ENCODE measurements at regions not wholly inside any gene's neighbourhood (a gene's known extent, or its start where the extent isn't known, plus 50 kb on each side); places are given as distances from the start of the nearest gene placed in this dataset.

GRCh38 chr15:93779341-93779740 is 452.0 kb upstream of the MCTP2 start:
- Histone ChIP-seq H3K9ac (ENCODE audit: low read length) (no peak overlapping the region), H3K36me3 (ENCODE audit: insufficient read depth, low read length) (no peaks in the 10 kb centered on the region), H3K4me2 (ENCODE audit: low read length) (no peak overlapping the region), H3K4me1 (ENCODE audit: insufficient read depth, low read length) (no peaks in the 10 kb centered on the region), H3K9me3 (ENCODE audit: insufficient read depth, low read depth, low read length) (no peaks in the 10 kb centered on the region), H3K27ac (ENCODE audit: low read depth, low read length) (no peak overlapping the region), H2AFZ (ENCODE audit: low read depth, low read length) (no peak overlapping the region), H3K79me2 (ENCODE audit: insufficient read depth, low read length) (no peaks in the 10 kb centered on the region), H3K4me3 (ENCODE audit: insufficient read depth, low read depth, low read length) (no peak overlapping the region), H4K20me1 (ENCODE audit: insufficient read depth, low read length) (no peaks in the 10 kb centered on the region), H3K27me3 (ENCODE audit: insufficient read depth, low read length) (no peaks in the 10 kb centered on the region)
- no peak for DNase-seq (ENCODE audit: low read depth)
- no peak for FAIRE-seq
- no peak overlapping the region for H3K4me3 Mint-ChIP-seq (ENCODE audit: unreplicated experiment)
- H3K4me1 Mint-ChIP-seq (ENCODE audit: low read depth, unreplicated experiment): no peaks in the 10 kb centered on the region
- TF ChIP-seq CTCF (IDR thresholded peaks at IDR 0.05; ENCODE audit: insufficient read depth, low read depth, low read length) (no peak), EZH2 (IDR thresholded peaks at IDR 0.05; ENCODE audit: insufficient read depth, low read length) (no peak)
- no peaks in the 10 kb centered on the region for H3K36me3 Mint-ChIP-seq (ENCODE audit: low read depth, unreplicated experiment)
- H3K9me3 Mint-ChIP-seq (ENCODE audit: unreplicated experiment): peaks cover 5% of the 10 kb centered on the region
- peaks cover 11% of the 10 kb centered on the region for H3K27me3 Mint-ChIP-seq (ENCODE audit: low read depth, unreplicated experiment)
- no peak overlapping the region for H3K27ac Mint-ChIP-seq (ENCODE audit: unreplicated experiment)

GRCh38 chr15:93771196-93772030 is 459.9 kb upstream of the MCTP2 start:
- no peak overlapping the region for H2AFZ ChIP-seq (ENCODE audit: low read depth, low read length)
- no peak for FAIRE-seq

More at GRCh38 chr15:93771196-93772030, 459.9 kb upstream of the MCTP2 start:
- Histone ChIP-seq H3K9me3 (ENCODE audit: insufficient read depth, low read depth, low read length) (no peaks in the 10 kb centered on the region), H3K27me3 (ENCODE audit: insufficient read depth, low read length) (no peaks in the 10 kb centered on the region), H3K4me2 (ENCODE audit: low read length) (no peak overlapping the region), H3K27ac (ENCODE audit: low read depth, low read length) (no peak overlapping the region), H3K9ac (ENCODE audit: low read length) (no peak overlapping the region), H3K4me3 (ENCODE audit: insufficient read depth, low read depth, low read length) (no peak overlapping the region), H4K20me1 (ENCODE audit: insufficient read depth, low read length) (no peaks in the 10 kb centered on the region), H3K79me2 (ENCODE audit: insufficient read depth, low read length) (no peaks in the 10 kb centered on the region), H3K4me1 (ENCODE audit: insufficient read depth, low read length) (no peaks in the 10 kb centered on the region), H3K36me3 (ENCODE audit: insufficient read depth, low read length) (no peaks in the 10 kb centered on the region)
- H3K27me3 Mint-ChIP-seq (ENCODE audit: low read depth, unreplicated experiment): peaks cover 16% of the 10 kb centered on the region
- no peak overlapping the region for H3K4me3 Mint-ChIP-seq (ENCODE audit: unreplicated experiment)
- no peak for DNase-seq (ENCODE audit: low read depth)
- no peaks in the 10 kb centered on the region for H3K36me3 Mint-ChIP-seq (ENCODE audit: low read depth, unreplicated experiment)
- H3K9me3 Mint-ChIP-seq (ENCODE audit: unreplicated experiment): peaks cover 14% of the 10 kb centered on the region
- no peaks in the 10 kb centered on the region for H3K4me1 Mint-ChIP-seq (ENCODE audit: low read depth, unreplicated experiment)
- TF ChIP-seq EZH2 (IDR thresholded peaks at IDR 0.05; ENCODE audit: insufficient read depth, low read length) (no peak), CTCF (IDR thresholded peaks at IDR 0.05; ENCODE audit: insufficient read depth, low read depth, low read length) (no peak)
- H3K27ac Mint-ChIP-seq (ENCODE audit: unreplicated experiment): no peak overlapping the region
